Epithelial cell of proximal tubule (primary cell): ENCODE measurements at regions not wholly inside any gene's neighbourhood (a gene's known extent, or its start where the extent isn't known, plus 50 kb on each side); places are given as distances from the start of the nearest gene placed in this dataset.

Experiments
- DNase-seq: peaks from one replicate; pipeline ENCODE4 v3.0.0-alpha.2; 2011; ENCODE audit warnings: low read depth
- H3K4me3 ChIP-seq: 2 replicates; pipeline ENCODE4 v1.5.1; 2011; ENCODE audit warnings: low read depth, mild to moderate bottlenecking, low read length
- TF ChIP-seq, protein P1 (sequence below): conservative IDR thresholded peaks from 2 replicates; pipeline ENCODE4 v1.5.1; 2012; ENCODE audit warnings: low read depth, mild to moderate bottlenecking, low read length

DNA sequence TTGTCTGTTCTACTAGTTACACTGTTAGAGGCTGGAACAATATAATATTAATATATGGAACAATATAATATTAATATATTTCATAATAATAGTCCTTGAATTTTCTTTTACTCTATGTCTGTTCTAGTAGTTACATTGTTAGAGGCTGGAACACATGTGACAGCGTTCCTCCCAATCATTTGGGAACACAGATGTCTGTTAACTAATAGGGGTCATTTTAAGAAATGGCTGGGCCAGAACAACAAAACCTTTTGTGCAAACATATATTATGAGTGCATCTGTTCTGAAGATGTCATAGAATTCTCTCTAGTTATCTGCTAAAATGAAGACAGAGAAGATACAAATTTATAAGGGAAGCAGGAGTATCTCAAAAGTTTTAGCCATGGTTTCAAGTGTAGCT is 114.0 kb upstream of the PDZRN3 start:
- no peak for DNase-seq
- TF ChIP-seq, protein P1, sequence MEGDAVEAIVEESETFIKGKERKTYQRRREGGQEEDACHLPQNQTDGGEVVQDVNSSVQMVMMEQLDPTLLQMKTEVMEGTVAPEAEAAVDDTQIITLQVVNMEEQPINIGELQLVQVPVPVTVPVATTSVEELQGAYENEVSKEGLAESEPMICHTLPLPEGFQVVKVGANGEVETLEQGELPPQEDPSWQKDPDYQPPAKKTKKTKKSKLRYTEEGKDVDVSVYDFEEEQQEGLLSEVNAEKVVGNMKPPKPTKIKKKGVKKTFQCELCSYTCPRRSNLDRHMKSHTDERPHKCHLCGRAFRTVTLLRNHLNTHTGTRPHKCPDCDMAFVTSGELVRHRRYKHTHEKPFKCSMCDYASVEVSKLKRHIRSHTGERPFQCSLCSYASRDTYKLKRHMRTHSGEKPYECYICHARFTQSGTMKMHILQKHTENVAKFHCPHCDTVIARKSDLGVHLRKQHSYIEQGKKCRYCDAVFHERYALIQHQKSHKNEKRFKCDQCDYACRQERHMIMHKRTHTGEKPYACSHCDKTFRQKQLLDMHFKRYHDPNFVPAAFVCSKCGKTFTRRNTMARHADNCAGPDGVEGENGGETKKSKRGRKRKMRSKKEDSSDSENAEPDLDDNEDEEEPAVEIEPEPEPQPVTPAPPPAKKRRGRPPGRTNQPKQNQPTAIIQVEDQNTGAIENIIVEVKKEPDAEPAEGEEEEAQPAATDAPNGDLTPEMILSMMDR: no peak
- H3K4me3 ChIP-seq: no peak overlapping the region

DNA sequence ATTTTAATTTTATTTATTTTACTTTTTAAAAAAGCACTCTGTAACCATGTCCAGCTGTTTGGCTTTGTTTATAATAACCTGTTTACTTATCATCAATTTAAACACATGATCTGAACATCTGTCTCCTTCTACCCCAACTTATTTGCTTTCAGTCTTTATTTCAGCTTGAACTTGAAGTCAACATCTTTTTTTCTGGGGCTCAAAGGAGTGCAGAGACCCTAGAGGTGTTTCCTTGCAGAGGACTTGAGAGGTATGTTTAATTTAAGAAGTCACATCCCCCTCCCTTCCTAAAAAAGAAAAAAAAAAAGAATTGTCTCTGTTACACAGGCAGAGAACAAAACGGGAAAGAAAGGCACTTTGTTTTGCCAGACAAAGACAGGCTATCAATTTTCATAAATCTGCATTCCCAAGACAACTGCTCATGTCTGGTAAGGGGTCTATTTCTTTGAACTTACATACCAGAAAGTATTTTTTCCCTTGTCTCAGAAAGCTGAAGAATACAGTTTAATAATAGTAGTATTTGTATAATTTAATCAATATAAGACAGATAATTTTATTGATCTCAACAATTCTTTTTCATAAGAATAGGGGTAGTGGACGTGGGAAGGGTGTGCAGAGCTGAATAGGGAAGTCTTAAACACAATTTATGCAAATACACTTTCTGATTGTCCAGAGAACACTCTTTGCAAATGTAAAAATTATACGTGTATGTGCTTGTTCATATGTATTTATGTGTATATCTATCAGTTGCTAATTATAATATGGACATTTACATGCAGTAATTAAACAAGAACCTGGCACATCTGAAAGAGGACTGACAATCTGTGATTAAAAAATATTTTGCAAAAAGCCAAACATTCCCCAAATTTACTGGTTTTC is 109.7 kb upstream of the PDZRN3 start:
- no peak for DNase-seq
- TF ChIP-seq, protein P1: no peak
- H3K4me3 ChIP-seq: no peak overlapping the region

DNA sequence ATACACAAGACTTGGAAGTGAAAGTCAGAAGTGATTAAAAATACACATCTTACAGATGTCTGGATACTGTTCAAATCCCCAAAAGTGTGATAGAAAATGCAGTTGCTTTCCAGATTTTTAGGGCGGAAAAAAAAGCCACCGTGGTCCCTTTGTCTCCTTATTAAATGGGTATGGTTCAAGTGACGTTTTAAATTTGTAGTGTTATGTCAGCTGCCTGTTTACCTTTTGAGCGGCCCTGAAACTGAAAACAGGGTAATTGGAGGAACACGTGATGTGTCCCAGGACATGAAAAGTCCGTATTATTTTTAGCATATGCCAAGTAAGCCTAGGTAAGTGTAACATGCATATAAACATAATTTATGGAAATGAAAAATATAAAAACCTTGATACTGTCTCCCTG is 109.0 kb upstream of the PDZRN3 start:
- TF ChIP-seq, protein P1: no peak
- no peak for DNase-seq
- H3K4me3 ChIP-seq: no peak overlapping the region

DNA sequence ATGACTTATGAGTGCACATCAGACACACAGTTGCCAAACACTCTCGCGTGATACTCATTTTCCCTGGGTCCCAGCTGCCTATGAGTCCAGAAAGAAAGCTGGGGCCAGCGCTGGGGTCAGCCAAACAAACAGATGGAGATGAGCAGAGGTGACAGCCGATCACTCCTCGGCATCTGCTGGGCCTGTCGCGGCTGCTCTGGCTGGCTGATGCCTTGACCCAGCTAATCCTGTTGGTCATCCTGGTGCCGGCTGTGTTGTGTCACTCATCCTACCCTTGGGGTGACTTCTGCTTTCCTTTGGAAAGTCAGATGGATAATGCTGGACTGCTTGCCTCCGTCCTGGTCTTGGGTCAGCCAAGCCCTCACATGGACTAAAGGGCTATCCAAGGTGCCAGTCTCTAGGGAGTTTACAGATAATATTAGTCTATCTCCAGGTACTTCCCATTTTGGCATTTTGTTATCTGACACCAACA is 105.3 kb upstream of the PDZRN3 start:
- H3K4me3 ChIP-seq: no peak overlapping the region
- DNase-seq: no peak
- TF ChIP-seq, protein P1: no peak

DNA sequence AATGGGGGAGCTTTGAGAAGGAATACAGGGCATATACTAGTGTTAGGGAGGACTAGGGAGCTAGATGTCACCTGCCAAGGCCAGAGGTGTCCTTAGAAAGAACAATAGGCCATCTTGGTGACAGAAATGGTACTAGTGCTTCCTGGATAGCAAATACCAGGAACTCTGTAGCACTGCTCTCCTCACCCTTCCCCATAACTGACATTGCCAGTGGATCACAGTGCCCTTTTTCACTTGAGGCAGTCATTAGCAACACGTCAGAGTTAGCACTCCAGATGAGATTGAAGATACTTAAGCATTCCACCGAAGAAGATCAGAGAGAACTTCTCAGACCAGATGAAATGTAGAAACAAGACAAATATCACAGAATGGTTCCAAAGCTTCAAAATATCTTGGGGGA is 103.1 kb upstream of the PDZRN3 start:
- DNase-seq: no peak
- H3K4me3 ChIP-seq: no peak overlapping the region
- TF ChIP-seq, protein P1: no peak

DNA sequence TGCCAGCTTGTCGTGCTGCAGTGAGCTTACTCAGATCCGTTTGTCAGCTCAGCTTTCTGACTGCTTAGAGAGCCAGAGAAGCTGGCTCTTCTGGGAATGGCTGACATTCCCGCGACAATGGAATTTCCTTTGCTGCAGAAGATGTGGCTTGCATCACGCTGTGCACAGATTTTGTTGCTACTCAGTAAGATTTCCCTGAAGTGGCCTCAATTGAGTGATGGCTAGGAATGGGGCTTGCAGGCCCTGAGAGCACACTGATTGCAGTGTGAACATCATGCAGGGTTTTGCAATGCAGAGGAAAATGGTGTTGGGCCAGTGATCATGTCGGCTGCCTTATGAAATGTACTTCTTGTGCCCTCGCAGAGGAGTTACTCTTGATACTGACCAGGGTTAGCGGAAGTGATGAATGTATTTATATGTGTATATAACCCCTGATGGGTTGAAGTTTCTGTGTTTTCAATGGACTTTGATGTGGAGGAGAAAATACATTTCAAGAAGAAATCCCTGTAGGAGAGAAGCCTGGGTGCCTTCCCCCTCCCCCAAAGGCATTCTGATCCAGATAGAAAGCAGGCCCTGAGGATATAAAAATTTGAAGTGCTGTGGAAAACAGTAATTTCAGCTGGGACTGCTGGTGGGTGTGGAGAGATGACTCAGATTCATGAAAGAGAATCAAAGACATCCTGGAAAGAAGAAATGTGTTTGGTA is 102.5 kb upstream of the PDZRN3 start:
- H3K4me3 ChIP-seq: no peak overlapping the region
- no peak for DNase-seq
- TF ChIP-seq, protein P1: no peak
